Gastrocnemius medialis (tissue), 4 donors: ENCODE measurements at regions not wholly inside any gene's neighbourhood (a gene's known extent, or its start where the extent isn't known, plus 50 kb on each side); places are given as distances from the start of the nearest gene placed in this dataset.

Experiments used
- POLR2A ChIP-seq, 2 donors: fragments of 450-650 bp; IDR thresholded peaks; one replicate each; pipeline ENCODE4 v1.6.1; 2017; ENCODE audit warnings: antibody characterized with exemption in 2 of 2, mild to moderate bottlenecking in 2 of 2, moderate library complexity in 2 of 2
- TF ChIP-seq, protein P1 (sequence below), 5 experiments: fragments of 450-650 bp in 3 of 5; fragments of 200-600 bp in 2 of 5; sonication (generic) in 2 of 5; IDR thresholded peaks in 4 of 5; conservative IDR thresholded peaks in 1 of 5; 1 replicate in 4 of 5; 2 replicates in 1 of 5; pipeline ENCODE4 v1.5.1; 2016 to 2019; ENCODE audit warnings: antibody characterized with exemption in 5 of 5, mild to moderate bottlenecking in 3 of 5, moderate library complexity in 3 of 5

DNA sequence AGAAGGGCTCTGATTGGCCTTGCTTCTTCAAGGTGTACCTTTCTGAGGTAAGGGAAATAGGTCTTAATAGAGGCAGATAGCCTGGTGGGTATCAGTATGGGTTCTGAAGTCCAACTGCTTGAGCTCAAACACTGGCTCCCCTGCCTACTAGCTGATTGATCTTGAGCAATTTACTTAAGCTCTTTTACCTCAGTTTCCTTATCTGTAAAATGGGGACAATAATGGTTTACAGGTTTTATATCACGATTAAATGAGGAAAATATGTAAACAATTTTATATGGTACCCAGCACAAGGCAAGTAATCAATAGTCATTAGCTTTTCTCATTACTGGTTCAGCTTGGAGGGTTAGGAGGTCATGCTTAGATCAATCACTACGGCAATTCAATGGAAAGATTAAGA lies 75.8 kb upstream of the VTCN1 start:
- TF ChIP-seq, protein P1, sequence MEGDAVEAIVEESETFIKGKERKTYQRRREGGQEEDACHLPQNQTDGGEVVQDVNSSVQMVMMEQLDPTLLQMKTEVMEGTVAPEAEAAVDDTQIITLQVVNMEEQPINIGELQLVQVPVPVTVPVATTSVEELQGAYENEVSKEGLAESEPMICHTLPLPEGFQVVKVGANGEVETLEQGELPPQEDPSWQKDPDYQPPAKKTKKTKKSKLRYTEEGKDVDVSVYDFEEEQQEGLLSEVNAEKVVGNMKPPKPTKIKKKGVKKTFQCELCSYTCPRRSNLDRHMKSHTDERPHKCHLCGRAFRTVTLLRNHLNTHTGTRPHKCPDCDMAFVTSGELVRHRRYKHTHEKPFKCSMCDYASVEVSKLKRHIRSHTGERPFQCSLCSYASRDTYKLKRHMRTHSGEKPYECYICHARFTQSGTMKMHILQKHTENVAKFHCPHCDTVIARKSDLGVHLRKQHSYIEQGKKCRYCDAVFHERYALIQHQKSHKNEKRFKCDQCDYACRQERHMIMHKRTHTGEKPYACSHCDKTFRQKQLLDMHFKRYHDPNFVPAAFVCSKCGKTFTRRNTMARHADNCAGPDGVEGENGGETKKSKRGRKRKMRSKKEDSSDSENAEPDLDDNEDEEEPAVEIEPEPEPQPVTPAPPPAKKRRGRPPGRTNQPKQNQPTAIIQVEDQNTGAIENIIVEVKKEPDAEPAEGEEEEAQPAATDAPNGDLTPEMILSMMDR (IDR thresholded peaks at IDR 0.05 in 4 of 5, conservative IDR thresholded peaks at IDR 0.05 in 1 of 5), result no peak
- no peak for TF ChIP-seq POLR2A (IDR thresholded peaks at IDR 0.05)
